Activated T-cell treated with anti-CD3 and anti-CD28 coated beads, Interleukin-2, amount 50 U/mL, for 72 hours (primary cell): ENCODE measurements at regions not wholly inside any gene's neighbourhood (a gene's known extent, or its start where the extent isn't known, plus 50 kb on each side); places are given as distances from the start of the nearest gene placed in this dataset.
"Not testable (repeated sequence)": the region's sequence is repeated elsewhere in the genome, so short reads cannot be mapped to it uniquely, and the experiment has no call there.

ENCODE experiments used
- ATAC-seq, 2 donors: fragments of 150-1000 bp; cut with Tn5 transposase; replicated peaks in 1 of 2; 2 replicates each; pipeline ENCODE4 v1.10.0; 2021; ENCODE audit warnings: moderate library complexity in 2 of 2, mild to moderate bottlenecking in 1 of 2
- DNase-seq, 2 donors: peaks; one replicate each; pipeline ENCODE4 v3.0.0; 2021 to 2022; ENCODE audit warnings: mixed read lengths in 1 of 2
- H3K27ac Mint-ChIP-seq: one replicate; pipeline ENCODE4 v1.8.0; 2022; ENCODE audit warnings: mild to moderate bottlenecking, moderate library complexity, mixed read lengths
- H3K27me3 Mint-ChIP-seq: one replicate; pipeline ENCODE4 v1.8.0; 2022; ENCODE audit warnings: low read depth, mixed read lengths
- H3K36me3 Mint-ChIP-seq, 2 donors: one replicate each; pipeline ENCODE4 v1.8.0; 2022; ENCODE audit warnings: mixed read lengths in 2 of 2, mild to moderate bottlenecking in 1 of 2; ENCODE audit not compliant: insufficient read depth in 2 of 2
- H3K4me1 Mint-ChIP-seq: one replicate; pipeline ENCODE4 v1.8.0; 2022; ENCODE audit warnings: low read depth, mixed read lengths
- H3K4me3 Mint-ChIP-seq, 2 donors: one replicate each; pipeline ENCODE4 v1.8.0; 2022; ENCODE audit warnings: mild to moderate bottlenecking in 2 of 2, mixed read lengths in 2 of 2, moderate library complexity in 2 of 2
- H3K9me3 Mint-ChIP-seq, 2 donors: one replicate each; pipeline ENCODE4 v1.8.0; 2022; ENCODE audit warnings: mixed read lengths in 2 of 2

GRCh38 chr12:124375141-124375788, 80.4 kb downstream of the RFLNA start:
- no peaks in the 10 kb centered on the region for H3K27me3 Mint-ChIP-seq
- ATAC-seq (no peak), DNase-seq (no peak)
- no peaks in the 10 kb centered on the region for H3K9me3 Mint-ChIP-seq
- H3K36me3 Mint-ChIP-seq: peaks cover 0 to 2% of the 10 kb centered on the region in 2 donors
- H3K4me1 Mint-ChIP-seq: no peaks in the 10 kb centered on the region
- no peak overlapping the region for H3K4me3 Mint-ChIP-seq
- no peak overlapping the region for H3K27ac Mint-ChIP-seq

- Mint-ChIP-seq H3K36me3 (peaks cover 0 to 2% of the 10 kb centered on the region in 2 donors), H3K27ac (no peak overlapping the region), H3K27me3 (no peaks in the 10 kb centered on the region), H3K4me3 (no peak overlapping the region), H3K9me3 (no peaks in the 10 kb centered on the region), H3K4me1 (no peaks in the 10 kb centered on the region)
- ATAC-seq (no peak), DNase-seq (no peak)
Observed at GRCh38 chr12:124374567-124374966, 79.7 kb downstream of the RFLNA start.

- Mint-ChIP-seq H3K36me3 (peaks cover 0 to 2% of the 10 kb centered on the region in 2 donors), H3K4me1 (no peaks in the 10 kb centered on the region)
Observed at GRCh38 chr12:124374147-124374546, 79.3 kb downstream of the RFLNA start.

GRCh38 chr12:124373701-124374100, 78.8 kb downstream of the RFLNA start:
- H3K9me3 Mint-ChIP-seq, H3K27ac Mint-ChIP-seq, DNase-seq, H3K4me1 Mint-ChIP-seq, H3K4me3 Mint-ChIP-seq, H3K36me3 Mint-ChIP-seq, H3K27me3 Mint-ChIP-seq, ATAC-seq: not testable (repeated sequence)

More at GRCh38 chr12:124374147-124374546, 79.3 kb downstream of the RFLNA start:
- no peaks in the 10 kb centered on the region for H3K27me3 Mint-ChIP-seq
- H3K9me3 Mint-ChIP-seq: no peaks in the 10 kb centered on the region
- no peak overlapping the region for H3K4me3 Mint-ChIP-seq
- H3K27ac Mint-ChIP-seq: no peak overlapping the region
- DNase-seq (no peak), ATAC-seq (no peak)

GRCh38 chr12:124372831-124373230, 77.9 kb downstream of the RFLNA start:
- H3K27me3 Mint-ChIP-seq: no peaks in the 10 kb centered on the region
- H3K4me1 Mint-ChIP-seq: no peaks in the 10 kb centered on the region
- H3K36me3 Mint-ChIP-seq: no peaks in the 10 kb centered on the region
- no peak overlapping the region for H3K4me3 Mint-ChIP-seq
- DNase-seq: no peak
- no peaks in the 10 kb centered on the region for H3K9me3 Mint-ChIP-seq
- ATAC-seq: no peak
- no peak overlapping the region for H3K27ac Mint-ChIP-seq

GRCh38 chr12:124371970-124372555, 77.2 kb downstream of the RFLNA start:
- Mint-ChIP-seq H3K27me3 (no peaks in the 10 kb centered on the region), H3K27ac (no peak overlapping the region), H3K4me1 (no peaks in the 10 kb centered on the region), H3K36me3 (no peaks in the 10 kb centered on the region), H3K9me3 (no peaks in the 10 kb centered on the region), H3K4me3 (no peak overlapping the region)
- ATAC-seq: no peak
- DNase-seq: no peak

GRCh38 chr12:124371366-124371765, 76.5 kb downstream of the RFLNA start:
- no peak overlapping the region for H3K4me3 Mint-ChIP-seq
- ATAC-seq (no peak), DNase-seq (no peak)
- no peak overlapping the region for H3K27ac Mint-ChIP-seq
- H3K27me3 Mint-ChIP-seq: no peaks in the 10 kb centered on the region
- no peaks in the 10 kb centered on the region for H3K4me1 Mint-ChIP-seq
- no peaks in the 10 kb centered on the region for H3K36me3 Mint-ChIP-seq
- H3K9me3 Mint-ChIP-seq: no peaks in the 10 kb centered on the region

- ATAC-seq: no peak
- H3K27ac Mint-ChIP-seq: no peak overlapping the region
- H3K36me3 Mint-ChIP-seq: no peaks in the 10 kb centered on the region
- H3K4me3 Mint-ChIP-seq: no peak overlapping the region
- no peaks in the 10 kb centered on the region for H3K9me3 Mint-ChIP-seq
- no peaks in the 10 kb centered on the region for H3K4me1 Mint-ChIP-seq
- no peak for DNase-seq
- no peaks in the 10 kb centered on the region for H3K27me3 Mint-ChIP-seq
Observed at GRCh38 chr12:124370851-124371250, 76.0 kb downstream of the RFLNA start.

GRCh38 chr12:124370384-124370783, 75.5 kb downstream of the RFLNA start:
- no peaks in the 10 kb centered on the region for H3K9me3 Mint-ChIP-seq
- no peak overlapping the region for H3K4me3 Mint-ChIP-seq
- no peak overlapping the region for H3K27ac Mint-ChIP-seq
- no peaks in the 10 kb centered on the region for H3K36me3 Mint-ChIP-seq
- H3K27me3 Mint-ChIP-seq: no peaks in the 10 kb centered on the region
- ATAC-seq (no peak), DNase-seq (no peak)
- no peaks in the 10 kb centered on the region for H3K4me1 Mint-ChIP-seq

GRCh38 chr12:124369827-124370378, 75.0 kb downstream of the RFLNA start:
- H3K27ac Mint-ChIP-seq: no peak overlapping the region
- ATAC-seq (no peak), DNase-seq (no peak)
- H3K4me1 Mint-ChIP-seq: no peaks in the 10 kb centered on the region
- no peaks in the 10 kb centered on the region for H3K36me3 Mint-ChIP-seq
- no peaks in the 10 kb centered on the region for H3K9me3 Mint-ChIP-seq
- no peak overlapping the region for H3K4me3 Mint-ChIP-seq
- H3K27me3 Mint-ChIP-seq: no peaks in the 10 kb centered on the region

- no peaks in the 10 kb centered on the region for H3K27me3 Mint-ChIP-seq
Observed at GRCh38 chr12:124369055-124369826, 74.3 kb downstream of the RFLNA start.

GRCh38 chr12:124368421-124369032, 73.6 kb downstream of the RFLNA start:
- no peaks in the 10 kb centered on the region for H3K4me1 Mint-ChIP-seq
- no peak for DNase-seq
- H3K27ac Mint-ChIP-seq: peak overlapping the region; percentile 73
- H3K4me3 Mint-ChIP-seq: no peak overlapping the region
- ATAC-seq: no peak
- H3K27me3 Mint-ChIP-seq: no peaks in the 10 kb centered on the region
- H3K36me3 Mint-ChIP-seq: no peaks in the 10 kb centered on the region
- no peaks in the 10 kb centered on the region for H3K9me3 Mint-ChIP-seq

More at GRCh38 chr12:124369055-124369826, 74.3 kb downstream of the RFLNA start:
- H3K27ac Mint-ChIP-seq: no peak overlapping the region
- DNase-seq (no peak), ATAC-seq (no peak)
- H3K36me3 Mint-ChIP-seq: no peaks in the 10 kb centered on the region
- H3K4me3 Mint-ChIP-seq: no peak overlapping the region
- H3K9me3 Mint-ChIP-seq: no peaks in the 10 kb centered on the region
- no peaks in the 10 kb centered on the region for H3K4me1 Mint-ChIP-seq
